OCI-LY3 (cell line): ENCODE measurements at regions not wholly inside any gene's neighbourhood (a gene's known extent, or its start where the extent isn't known, plus 50 kb on each side); places are given as distances from the start of the nearest gene placed in this dataset.

ENCODE experiments used
- H2AFZ ChIP-seq: fragments of 200-600, 300-600 bp; shearing (Covaris generic); 2 replicates; pipeline ENCODE4 v1.6.0; 2014; ENCODE audit warnings: antibody characterized with exemption, low read depth, low read length
- H3K27ac ChIP-seq: fragments of 200-600, 300-600 bp; sonication (generic); 2 replicates; pipeline ENCODE4 v1.5.1; 2014; ENCODE audit warnings: mild to moderate bottlenecking, low read length, moderate library complexity, mixed read lengths
- H3K27me3 ChIP-seq: fragments of 200-600, 300-600 bp; sonication (generic); 2 replicates; pipeline ENCODE4 v1.6.1; 2014; ENCODE audit warnings: low read depth, low read length, mixed read lengths
- H3K36me3 ChIP-seq: fragments of 200-600, 300-600 bp; sonication (generic); replicated peaks from 2 replicates; pipeline ENCODE3; 2014; ENCODE audit warnings: low read depth, low read length, mixed read lengths
- H3K4me1 ChIP-seq: fragments of 300-600, 200-600 bp; sonication (generic); 2 replicates; pipeline ENCODE4 v1.6.1; 2014; ENCODE audit warnings: low read length, mixed read lengths
- H3K4me2 ChIP-seq: fragments of 200-600, 300-600 bp; sonication (generic); 2 replicates; pipeline ENCODE4 v1.6.1; 2014; ENCODE audit warnings: low read length, mixed read lengths
- H3K4me3 ChIP-seq: fragments of 300-600, 200-600 bp; sonication (generic); 2 replicates; pipeline ENCODE4 v1.5.1; 2014; ENCODE audit warnings: antibody characterized with exemption, mild to moderate bottlenecking, low read length, moderate library complexity
- H3K79me2 ChIP-seq: fragments of 300-600, 200-600 bp; shearing (Covaris generic); 2 replicates; pipeline ENCODE4 v1.6.1; 2014; ENCODE audit warnings: mild to moderate bottlenecking, low read length, mixed read lengths
- H3K9ac ChIP-seq: fragments of 300-600, 200-600 bp; shearing (Covaris generic); 2 replicates; pipeline ENCODE4 v1.6.0; 2014; ENCODE audit warnings: mild to moderate bottlenecking, low read length, moderate library complexity
- H3K9me3 ChIP-seq: fragments of 200-600, 300-600 bp; shearing (Covaris generic); 2 replicates; pipeline ENCODE4 v1.6.1; 2014; ENCODE audit warnings: low read length, mixed read lengths; ENCODE audit not compliant: insufficient read depth
- H4K20me1 ChIP-seq: fragments of 200-600, 300-600 bp; sonication (generic); 2 replicates; pipeline ENCODE4 v1.6.1; 2016; ENCODE audit warnings: low read length, mixed read lengths; ENCODE audit not compliant: insufficient read depth
- CTCF ChIP-seq: fragments of 200-600, 300-600 bp; sonication (generic); IDR thresholded peaks from 2 replicates; pipeline ENCODE4 v1.5.1; 2014; ENCODE audit warnings: antibody characterized with exemption, low read length, low read depth
- EZH2phosphoT487 ChIP-seq: fragments of 200-600 bp; shearing (Covaris generic); IDR thresholded peaks from 2 replicates; pipeline ENCODE4 v1.6.1; 2018; ENCODE audit warnings: antibody characterized with exemption, mixed run types, low read depth

- Histone ChIP-seq H3K27me3 (no peaks in the 10 kb centered on the region), H3K4me2 (no peak overlapping the region), H3K79me2 (no peaks in the 10 kb centered on the region), H3K9me3 (no peaks in the 10 kb centered on the region), H4K20me1 (no peaks in the 10 kb centered on the region), H3K27ac (no peak overlapping the region), H3K4me3 (no peak overlapping the region), H3K9ac (no peak overlapping the region), H2AFZ (no peak overlapping the region), H3K4me1 (no peaks in the 10 kb centered on the region), H3K36me3 (no peaks in the 10 kb centered on the region)
- TF ChIP-seq EZH2phosphoT487 (no peak), CTCF (no peak)
Observed at GRCh38 chr1:118396829-118397495, 211.9 kb upstream of the SPAG17 start.

GRCh38 chr1:118396279-118396678 lies 211.3 kb upstream of the SPAG17 start:
- H2AFZ ChIP-seq, result no peak overlapping the region
- no peak overlapping the region for H3K9ac ChIP-seq
- H3K4me2 ChIP-seq, result no peak overlapping the region
- H3K27ac ChIP-seq, result no peak overlapping the region
- H3K4me3 ChIP-seq, result no peak overlapping the region
- H3K36me3 ChIP-seq, result no peaks in the 10 kb centered on the region
- H3K79me2 ChIP-seq, result no peaks in the 10 kb centered on the region
- no peaks in the 10 kb centered on the region for H4K20me1 ChIP-seq
- H3K9me3 ChIP-seq, result no peaks in the 10 kb centered on the region
- no peak for TF ChIP-seq EZH2phosphoT487
- TF ChIP-seq CTCF, result no peak
- no peaks in the 10 kb centered on the region for H3K4me1 ChIP-seq
- no peaks in the 10 kb centered on the region for H3K27me3 ChIP-seq

- Histone ChIP-seq H3K9me3 (no peaks in the 10 kb centered on the region), H2AFZ (no peak overlapping the region), H4K20me1 (no peaks in the 10 kb centered on the region), H3K9ac (no peak overlapping the region), H3K27me3 (no peaks in the 10 kb centered on the region), H3K4me2 (no peak overlapping the region), H3K79me2 (no peaks in the 10 kb centered on the region), H3K4me1 (no peaks in the 10 kb centered on the region), H3K36me3 (no peaks in the 10 kb centered on the region), H3K4me3 (no peak overlapping the region), H3K27ac (no peak overlapping the region)
- TF ChIP-seq CTCF (no peak), EZH2phosphoT487 (no peak)
Observed at GRCh38 chr1:118395430-118395991, 210.5 kb upstream of the SPAG17 start.

- H3K27ac ChIP-seq, result no peak overlapping the region
- H3K79me2 ChIP-seq, result no peaks in the 10 kb centered on the region
- H3K4me1 ChIP-seq, result no peaks in the 10 kb centered on the region
- H2AFZ ChIP-seq, result no peak overlapping the region
- H3K9ac ChIP-seq, result no peak overlapping the region
- no peaks in the 10 kb centered on the region for H3K27me3 ChIP-seq
- no peaks in the 10 kb centered on the region for H3K36me3 ChIP-seq
- TF ChIP-seq EZH2phosphoT487, result no peak
- no peak for TF ChIP-seq CTCF
- no peaks in the 10 kb centered on the region for H3K9me3 ChIP-seq
- H3K4me2 ChIP-seq, result no peak overlapping the region
- H3K4me3 ChIP-seq, result no peak overlapping the region
- H4K20me1 ChIP-seq, result no peaks in the 10 kb centered on the region
Observed at GRCh38 chr1:118390955-118391354, 205.9 kb upstream of the SPAG17 start.
